ENCODE measurements at regions not wholly inside any gene's neighbourhood (a gene's known extent, or its start where the extent isn't known, plus 50 kb on each side); places are given as distances from the start of the nearest gene placed in this dataset.

GRCh38 chr6:21820442-21820841 is 226.9 kb downstream of the SOX4 start:
- TF ChIP-seq, protein P1, sequence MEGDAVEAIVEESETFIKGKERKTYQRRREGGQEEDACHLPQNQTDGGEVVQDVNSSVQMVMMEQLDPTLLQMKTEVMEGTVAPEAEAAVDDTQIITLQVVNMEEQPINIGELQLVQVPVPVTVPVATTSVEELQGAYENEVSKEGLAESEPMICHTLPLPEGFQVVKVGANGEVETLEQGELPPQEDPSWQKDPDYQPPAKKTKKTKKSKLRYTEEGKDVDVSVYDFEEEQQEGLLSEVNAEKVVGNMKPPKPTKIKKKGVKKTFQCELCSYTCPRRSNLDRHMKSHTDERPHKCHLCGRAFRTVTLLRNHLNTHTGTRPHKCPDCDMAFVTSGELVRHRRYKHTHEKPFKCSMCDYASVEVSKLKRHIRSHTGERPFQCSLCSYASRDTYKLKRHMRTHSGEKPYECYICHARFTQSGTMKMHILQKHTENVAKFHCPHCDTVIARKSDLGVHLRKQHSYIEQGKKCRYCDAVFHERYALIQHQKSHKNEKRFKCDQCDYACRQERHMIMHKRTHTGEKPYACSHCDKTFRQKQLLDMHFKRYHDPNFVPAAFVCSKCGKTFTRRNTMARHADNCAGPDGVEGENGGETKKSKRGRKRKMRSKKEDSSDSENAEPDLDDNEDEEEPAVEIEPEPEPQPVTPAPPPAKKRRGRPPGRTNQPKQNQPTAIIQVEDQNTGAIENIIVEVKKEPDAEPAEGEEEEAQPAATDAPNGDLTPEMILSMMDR (IDR thresholded peaks at IDR 0.05; ENCODE audit: insufficient read depth, low read depth, low read length) = no peak
- no peak for TF ChIP-seq EZH2 (IDR thresholded peaks at IDR 0.05; ENCODE audit: insufficient read depth, low read length)
